RWPE2 (cell line): ENCODE measurements at regions not wholly inside any gene's neighbourhood (a gene's known extent, or its start where the extent isn't known, plus 50 kb on each side); places are given as distances from the start of the nearest gene placed in this dataset.

Source experiments
- ATAC-seq: fragments of 200-7000 bp; cut with Tn5 transposase; 3 replicates; pipeline ENCODE4 v1.9.1; 2021; ENCODE audit warnings: low read depth
- DNase-seq: peaks from one replicate; pipeline ENCODE4 v3.0.0-alpha.2; 2020; ENCODE audit warnings: low spot score
- H3K27ac ChIP-seq: fragments of 450-650 bp; 2 replicates; pipeline ENCODE4 v1.5.1; 2017; ENCODE audit warnings: mild to moderate bottlenecking; ENCODE audit not compliant: poor library complexity, severe bottlenecking
- H3K27me3 ChIP-seq: fragments of 250-450 bp; sonication (Bioruptor Pico); 2 replicates; pipeline ENCODE4 v1.5.1; 2021; ENCODE audit warnings: mild to moderate bottlenecking, moderate library complexity; ENCODE audit not compliant: insufficient read depth, poor library complexity, severe bottlenecking
- H3K36me3 ChIP-seq: fragments of 250-450 bp; sonication (Bioruptor Pico); 2 replicates; pipeline ENCODE4 v1.5.1; 2020; ENCODE audit warnings: low read depth, mild to moderate bottlenecking, moderate library complexity
- H3K4me1 ChIP-seq: fragments of 250-450 bp; sonication (Bioruptor Pico); 2 replicates; pipeline ENCODE4 v1.5.1; 2021; ENCODE audit warnings: mild to moderate bottlenecking, moderate library complexity; ENCODE audit not compliant: insufficient read depth, poor library complexity, severe bottlenecking
- H3K4me3 ChIP-seq: fragments of 250-450 bp; sonication (Bioruptor Pico); 2 replicates; pipeline ENCODE4 v1.5.1; 2021; ENCODE audit warnings: mild to moderate bottlenecking, moderate library complexity; ENCODE audit not compliant: severe bottlenecking
- H3K9me3 ChIP-seq: fragments of 250-450 bp; sonication (Bioruptor Pico); 2 replicates; pipeline ENCODE4 v1.5.1; 2021; ENCODE audit warnings: mild to moderate bottlenecking, moderate library complexity; ENCODE audit not compliant: severe bottlenecking
- TF ChIP-seq, protein P1 (sequence below): fragments of 450-650 bp; IDR thresholded peaks from one replicate; pipeline ENCODE4 v1.5.1; 2017; ENCODE audit warnings: mild to moderate bottlenecking, moderate library complexity; ENCODE audit not compliant: poor library complexity, severe bottlenecking

DNA sequence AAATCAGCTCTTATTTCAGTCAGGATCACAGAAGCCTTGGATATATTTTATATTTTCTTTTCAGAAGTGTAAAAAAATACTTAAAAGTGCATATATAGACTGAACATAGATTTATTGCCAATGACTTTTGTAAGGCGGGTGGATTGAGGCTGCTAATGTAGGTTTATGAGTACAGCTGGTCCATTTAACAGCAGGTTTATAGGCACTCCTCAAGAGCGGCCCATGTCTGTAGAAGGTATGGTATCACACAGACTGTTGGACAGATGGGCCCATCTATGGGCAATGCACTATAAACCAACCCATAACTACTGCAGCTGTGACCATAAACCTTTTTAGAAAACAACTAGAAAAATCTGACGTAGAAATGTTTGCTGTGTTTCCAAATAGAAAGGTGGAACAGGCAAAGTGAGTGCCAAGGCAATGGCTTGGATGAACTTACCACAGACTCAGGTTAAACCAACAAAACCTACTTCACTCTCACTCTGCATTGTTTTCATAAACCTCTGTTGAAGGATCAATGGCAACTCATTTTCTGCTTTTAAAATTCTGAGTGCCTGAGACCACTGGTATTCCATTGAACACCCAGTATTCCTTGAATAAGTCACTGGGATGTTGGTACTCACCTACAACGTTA lies 170.6 kb upstream of the EYA4 start:
- Histone ChIP-seq H3K36me3 (no peaks in the 10 kb centered on the region), H3K27me3 (no peaks in the 10 kb centered on the region), H3K9me3 (no peaks in the 10 kb centered on the region), H3K4me1 (no peaks in the 10 kb centered on the region), H3K27ac (no peak overlapping the region), H3K4me3 (no peak overlapping the region)
- DNase-seq = no peak
- TF ChIP-seq, protein P1, sequence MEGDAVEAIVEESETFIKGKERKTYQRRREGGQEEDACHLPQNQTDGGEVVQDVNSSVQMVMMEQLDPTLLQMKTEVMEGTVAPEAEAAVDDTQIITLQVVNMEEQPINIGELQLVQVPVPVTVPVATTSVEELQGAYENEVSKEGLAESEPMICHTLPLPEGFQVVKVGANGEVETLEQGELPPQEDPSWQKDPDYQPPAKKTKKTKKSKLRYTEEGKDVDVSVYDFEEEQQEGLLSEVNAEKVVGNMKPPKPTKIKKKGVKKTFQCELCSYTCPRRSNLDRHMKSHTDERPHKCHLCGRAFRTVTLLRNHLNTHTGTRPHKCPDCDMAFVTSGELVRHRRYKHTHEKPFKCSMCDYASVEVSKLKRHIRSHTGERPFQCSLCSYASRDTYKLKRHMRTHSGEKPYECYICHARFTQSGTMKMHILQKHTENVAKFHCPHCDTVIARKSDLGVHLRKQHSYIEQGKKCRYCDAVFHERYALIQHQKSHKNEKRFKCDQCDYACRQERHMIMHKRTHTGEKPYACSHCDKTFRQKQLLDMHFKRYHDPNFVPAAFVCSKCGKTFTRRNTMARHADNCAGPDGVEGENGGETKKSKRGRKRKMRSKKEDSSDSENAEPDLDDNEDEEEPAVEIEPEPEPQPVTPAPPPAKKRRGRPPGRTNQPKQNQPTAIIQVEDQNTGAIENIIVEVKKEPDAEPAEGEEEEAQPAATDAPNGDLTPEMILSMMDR = no peak
- no peak for ATAC-seq

DNA sequence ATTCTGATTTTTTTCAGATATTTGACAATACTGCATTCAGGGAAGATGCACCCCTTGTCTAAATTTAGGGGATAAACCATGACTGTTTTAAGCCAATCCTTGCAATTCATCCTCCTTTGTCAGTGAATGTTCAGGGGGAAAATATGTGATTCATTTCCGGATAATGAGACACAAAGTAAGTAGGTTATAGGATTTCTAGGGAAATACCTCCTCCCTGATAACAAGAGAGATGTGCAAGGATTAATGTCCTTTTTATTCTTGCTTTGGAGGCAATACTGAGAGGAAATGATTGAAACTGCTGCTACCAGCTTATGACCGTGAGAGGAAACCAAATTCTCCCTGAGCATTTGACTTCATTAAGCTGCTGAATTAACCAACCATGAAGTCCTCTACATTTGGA lies 161.3 kb upstream of the EYA4 start:
- H3K4me1 ChIP-seq = no peaks in the 10 kb centered on the region
- TF ChIP-seq, protein P1 = no peak
- no peaks in the 10 kb centered on the region for H3K36me3 ChIP-seq
- H3K27me3 ChIP-seq = no peaks in the 10 kb centered on the region
- no peak for DNase-seq
- ATAC-seq = no peak
- H3K4me3 ChIP-seq = no peak overlapping the region
- no peak overlapping the region for H3K27ac ChIP-seq
- no peaks in the 10 kb centered on the region for H3K9me3 ChIP-seq

DNA sequence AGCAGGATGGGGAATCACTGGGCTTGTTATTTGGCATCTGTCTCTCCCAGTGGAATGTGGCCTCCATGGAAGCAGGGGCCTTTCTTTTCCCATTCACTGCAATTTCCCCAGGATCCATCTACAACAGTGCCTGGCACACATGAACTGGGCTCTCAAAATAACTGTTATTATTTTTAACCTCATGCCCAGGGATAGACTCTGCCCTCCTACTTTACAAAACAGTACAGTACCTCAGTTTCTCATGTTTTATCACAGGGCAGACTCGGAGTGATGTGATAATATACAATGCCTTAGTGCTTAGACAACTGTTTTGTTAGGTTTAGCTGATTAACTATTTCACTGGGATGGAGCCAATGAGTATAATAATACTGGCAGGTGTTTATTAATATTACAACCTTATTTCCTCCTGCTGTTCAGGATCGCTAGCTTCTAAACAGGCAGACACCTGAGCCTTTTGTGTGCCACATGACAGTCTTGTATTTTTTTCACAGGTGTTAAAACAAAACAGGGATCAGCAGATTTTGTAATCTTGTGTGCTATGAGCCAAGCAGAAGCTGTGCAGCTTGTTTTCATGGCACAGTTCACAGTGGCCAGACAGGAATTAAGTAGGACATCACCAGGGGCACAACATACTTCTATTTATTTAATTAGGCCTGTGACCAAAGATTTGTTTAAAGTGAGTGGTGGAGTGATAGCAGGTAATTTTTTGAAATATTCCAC lies 157.7 kb upstream of the EYA4 start:
- no peaks in the 10 kb centered on the region for H3K27me3 ChIP-seq
- ATAC-seq (no peak), DNase-seq (no peak)
- H3K27ac ChIP-seq = no peak overlapping the region
- TF ChIP-seq, protein P1 = no peak
- H3K4me1 ChIP-seq = no peaks in the 10 kb centered on the region
- no peaks in the 10 kb centered on the region for H3K9me3 ChIP-seq
- no peak overlapping the region for H3K4me3 ChIP-seq
- H3K36me3 ChIP-seq = no peaks in the 10 kb centered on the region

DNA sequence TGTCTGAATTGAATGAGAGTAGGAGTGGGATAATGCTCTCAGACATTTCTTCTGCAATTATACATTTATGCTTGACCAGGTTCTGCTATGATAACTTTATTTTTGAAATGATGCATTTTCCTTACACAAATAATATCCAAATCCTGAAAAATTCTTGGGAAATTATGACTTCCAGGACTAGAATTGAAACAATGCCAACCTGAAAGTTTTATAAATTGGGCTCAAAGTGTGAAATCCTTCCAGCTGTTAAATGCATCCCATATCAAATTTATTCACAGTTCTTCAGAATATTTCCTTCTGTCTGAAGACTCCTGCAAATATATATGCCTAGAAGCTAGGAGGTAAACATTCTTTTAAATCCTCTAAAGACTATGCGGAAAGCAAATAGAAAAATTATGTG lies 155.7 kb upstream of the EYA4 start:
- no peaks in the 10 kb centered on the region for H3K9me3 ChIP-seq
- H3K27ac ChIP-seq = no peak overlapping the region
- no peak for ATAC-seq
- no peaks in the 10 kb centered on the region for H3K36me3 ChIP-seq
- no peak overlapping the region for H3K4me3 ChIP-seq
- TF ChIP-seq, protein P1 = no peak
- DNase-seq = no peak
- no peaks in the 10 kb centered on the region for H3K27me3 ChIP-seq
- no peaks in the 10 kb centered on the region for H3K4me1 ChIP-seq

DNA sequence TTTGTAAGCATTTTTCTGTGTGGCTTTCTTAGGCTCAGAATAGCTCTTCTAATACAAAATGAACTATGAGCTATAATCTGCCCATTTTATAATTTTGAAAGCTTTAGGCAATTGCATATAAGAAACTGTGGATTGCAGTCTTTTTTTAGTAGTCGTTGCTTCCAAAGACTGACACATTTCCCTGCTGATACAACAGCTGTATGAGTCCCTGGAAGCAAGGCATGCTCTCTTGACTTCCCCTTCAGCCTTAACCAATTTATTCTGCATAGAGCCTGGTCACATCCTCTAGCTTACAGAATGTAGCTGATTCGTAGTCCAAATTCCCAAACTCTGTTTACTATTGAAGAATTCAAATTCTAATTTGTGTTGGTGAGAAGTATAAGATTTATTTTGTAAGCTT lies 155.3 kb upstream of the EYA4 start:
- TF ChIP-seq, protein P1 = no peak
- no peak for ATAC-seq
- Histone ChIP-seq H3K36me3 (no peaks in the 10 kb centered on the region), H3K27ac (no peak overlapping the region), H3K4me1 (no peaks in the 10 kb centered on the region), H3K9me3 (no peaks in the 10 kb centered on the region), H3K27me3 (no peaks in the 10 kb centered on the region), H3K4me3 (no peak overlapping the region)
- DNase-seq = no peak
